ENCODE measurements at regions not wholly inside any gene's neighbourhood (a gene's known extent, or its start where the extent isn't known, plus 50 kb on each side); places are given as distances from the start of the nearest gene placed in this dataset.

DNA sequence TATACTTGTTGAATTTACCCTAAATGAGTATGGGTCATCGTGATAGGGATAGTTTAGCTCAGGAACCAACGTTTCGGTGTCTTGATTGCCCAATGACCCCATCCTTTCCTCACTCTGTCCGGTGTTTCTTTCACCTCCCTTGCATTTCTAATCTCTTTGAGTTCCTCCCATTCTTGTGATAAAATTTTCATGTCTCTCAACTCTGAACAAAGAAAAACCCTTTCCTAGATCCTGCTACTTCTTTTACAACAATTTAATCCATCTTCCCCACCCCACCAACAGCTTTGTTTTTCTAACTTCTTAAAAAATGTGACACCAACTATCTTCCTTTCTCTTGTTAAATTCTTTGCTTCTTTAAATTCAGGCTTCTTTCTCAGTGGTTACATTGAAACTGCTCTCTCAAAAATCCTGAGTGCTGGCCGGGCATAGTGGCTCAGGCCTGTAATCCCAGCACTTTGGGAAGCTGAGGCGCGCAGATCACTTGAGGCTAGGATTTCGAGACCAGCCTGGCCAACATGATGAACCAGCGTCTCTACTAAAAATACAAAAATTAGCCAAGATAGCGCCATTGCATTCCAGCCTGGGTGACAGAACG, 130.3 kb upstream of the MINDY3 start:
- TF ChIP-seq, protein P1, sequence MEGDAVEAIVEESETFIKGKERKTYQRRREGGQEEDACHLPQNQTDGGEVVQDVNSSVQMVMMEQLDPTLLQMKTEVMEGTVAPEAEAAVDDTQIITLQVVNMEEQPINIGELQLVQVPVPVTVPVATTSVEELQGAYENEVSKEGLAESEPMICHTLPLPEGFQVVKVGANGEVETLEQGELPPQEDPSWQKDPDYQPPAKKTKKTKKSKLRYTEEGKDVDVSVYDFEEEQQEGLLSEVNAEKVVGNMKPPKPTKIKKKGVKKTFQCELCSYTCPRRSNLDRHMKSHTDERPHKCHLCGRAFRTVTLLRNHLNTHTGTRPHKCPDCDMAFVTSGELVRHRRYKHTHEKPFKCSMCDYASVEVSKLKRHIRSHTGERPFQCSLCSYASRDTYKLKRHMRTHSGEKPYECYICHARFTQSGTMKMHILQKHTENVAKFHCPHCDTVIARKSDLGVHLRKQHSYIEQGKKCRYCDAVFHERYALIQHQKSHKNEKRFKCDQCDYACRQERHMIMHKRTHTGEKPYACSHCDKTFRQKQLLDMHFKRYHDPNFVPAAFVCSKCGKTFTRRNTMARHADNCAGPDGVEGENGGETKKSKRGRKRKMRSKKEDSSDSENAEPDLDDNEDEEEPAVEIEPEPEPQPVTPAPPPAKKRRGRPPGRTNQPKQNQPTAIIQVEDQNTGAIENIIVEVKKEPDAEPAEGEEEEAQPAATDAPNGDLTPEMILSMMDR (IDR thresholded peaks at IDR 0.05; ENCODE audit: insufficient read depth, low read depth, low read length, missing control alignments), result no peak
- no peak overlapping the region for H3K4me3 ChIP-seq (ENCODE audit: low read depth, low read length)

DNA sequence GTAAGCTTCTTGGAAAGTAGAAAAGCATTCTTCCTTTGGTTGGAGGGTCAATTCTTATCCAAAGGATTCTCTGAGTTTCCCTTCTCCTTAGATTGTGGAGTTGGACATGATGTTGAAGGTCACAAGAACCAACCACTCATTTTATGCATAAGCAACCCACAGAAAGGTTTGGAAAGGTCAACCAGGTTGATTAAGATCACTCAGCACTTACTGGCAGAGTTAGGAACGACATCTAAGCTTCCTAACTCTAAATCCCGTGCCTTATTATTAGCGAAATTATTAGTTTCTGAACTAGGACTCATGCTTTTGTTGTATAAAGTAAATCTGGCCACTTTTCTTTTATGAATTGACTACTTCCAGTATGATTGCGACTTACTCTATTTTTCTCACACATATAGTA, 137.0 kb upstream of the MINDY3 start:
- H3K4me3 ChIP-seq (ENCODE audit: low read depth, low read length), result no peak overlapping the region
- no peak for DNase-seq (ENCODE audit: low read depth)
- TF ChIP-seq, protein P1 (IDR thresholded peaks at IDR 0.05; ENCODE audit: insufficient read depth, low read depth, low read length, missing control alignments), result no peak

More for the DNA sequence above, 130.3 kb upstream of the MINDY3 start:
- DNase-seq (ENCODE audit: low read depth), result no peak

DNA sequence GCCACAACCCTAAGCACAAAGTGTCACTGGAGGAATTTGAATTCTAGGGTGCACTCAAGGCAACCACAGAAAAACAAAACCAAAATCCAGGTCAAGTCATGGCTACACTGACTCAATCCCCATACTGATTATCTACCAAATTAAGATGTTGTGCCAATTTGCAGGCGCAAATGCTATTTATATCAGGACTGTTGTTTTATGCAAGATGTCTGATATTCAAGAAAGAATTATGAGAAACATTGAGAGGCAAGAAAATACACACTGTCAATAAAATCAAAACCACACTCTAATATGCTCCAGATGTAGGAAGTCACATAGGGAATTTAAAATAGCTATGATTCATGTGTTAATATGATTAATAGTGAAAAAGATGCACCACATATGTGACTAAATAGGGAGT, 141.3 kb upstream of the MINDY3 start:
- TF ChIP-seq, protein P1 (IDR thresholded peaks at IDR 0.05; ENCODE audit: insufficient read depth, low read depth, low read length, missing control alignments), result no peak
- no peak for DNase-seq (ENCODE audit: low read depth)
- no peak overlapping the region for H3K4me3 ChIP-seq (ENCODE audit: low read depth, low read length)

DNA sequence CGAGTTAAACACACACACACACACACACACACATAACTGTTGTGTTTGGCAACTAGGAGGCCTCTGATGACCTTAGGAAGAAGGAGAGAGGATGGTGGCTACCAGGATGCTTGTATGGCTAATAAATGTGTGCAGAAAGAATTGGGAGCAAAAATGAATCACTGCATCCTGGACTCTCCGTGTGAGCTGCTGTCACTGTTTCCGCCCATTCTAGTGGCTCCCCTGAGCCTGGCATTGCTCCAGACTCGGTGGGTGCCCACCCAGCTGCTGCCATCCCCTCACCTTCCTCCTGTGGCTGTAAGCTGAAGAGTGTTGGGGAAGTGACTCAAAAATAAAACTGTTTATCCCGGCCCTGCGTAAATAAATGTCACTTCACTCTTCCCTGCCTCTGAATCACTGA, 149.5 kb upstream of the MINDY3 start:
- TF ChIP-seq, protein P1 (IDR thresholded peaks at IDR 0.05; ENCODE audit: insufficient read depth, low read depth, low read length, missing control alignments), result no peak
- no peak overlapping the region for H3K4me3 ChIP-seq (ENCODE audit: low read depth, low read length)
- DNase-seq (ENCODE audit: low read depth), result no peak

DNA sequence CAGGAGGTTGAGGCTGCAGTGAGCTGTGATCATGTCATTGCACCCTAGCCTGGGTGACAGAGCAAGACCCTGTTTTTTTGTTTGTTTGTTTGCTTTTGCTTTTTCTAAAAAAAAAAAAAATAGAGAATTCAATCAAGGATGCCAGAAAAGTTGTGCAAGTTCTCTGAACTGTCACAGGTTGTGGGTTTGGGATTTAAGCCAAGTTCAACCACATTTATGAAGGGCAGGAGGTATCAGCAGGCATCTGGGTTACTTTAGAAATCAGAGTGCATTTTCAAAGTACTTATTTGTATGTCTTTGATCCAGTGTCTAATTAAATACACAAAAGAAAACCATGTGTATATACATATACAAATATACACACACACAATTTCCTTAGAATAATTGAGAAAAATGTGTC, 151.2 kb upstream of the MINDY3 start:
- H3K4me3 ChIP-seq (ENCODE audit: low read depth, low read length), result no peak overlapping the region
- TF ChIP-seq, protein P1 (IDR thresholded peaks at IDR 0.05; ENCODE audit: insufficient read depth, low read depth, low read length, missing control alignments), result no peak
- no peak for DNase-seq (ENCODE audit: low read depth)

DNA sequence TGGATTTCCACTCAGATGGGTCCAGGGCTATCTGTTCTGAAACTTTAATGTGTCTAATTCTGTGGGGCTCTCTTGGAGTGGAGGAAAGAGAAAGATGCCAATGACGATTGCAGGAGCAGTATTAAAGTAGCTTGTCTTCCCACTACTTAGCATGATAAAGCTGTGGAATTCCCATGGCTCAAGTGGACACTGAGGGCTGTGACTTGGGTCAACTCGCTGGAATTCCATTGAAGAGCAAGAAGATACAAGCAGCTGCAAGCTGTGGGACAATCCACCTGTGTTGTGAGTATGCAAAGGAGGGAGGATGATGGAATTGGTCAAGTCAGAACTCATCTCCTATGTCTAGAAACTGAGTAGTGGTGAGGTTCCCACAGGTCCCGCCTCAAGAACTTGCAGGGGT, 154.2 kb upstream of the MINDY3 start:
- TF ChIP-seq, protein P1 (IDR thresholded peaks at IDR 0.05; ENCODE audit: insufficient read depth, low read depth, low read length, missing control alignments), result no peak
- H3K4me3 ChIP-seq (ENCODE audit: low read depth, low read length), result no peak overlapping the region
- DNase-seq (ENCODE audit: low read depth), result no peak

DNA sequence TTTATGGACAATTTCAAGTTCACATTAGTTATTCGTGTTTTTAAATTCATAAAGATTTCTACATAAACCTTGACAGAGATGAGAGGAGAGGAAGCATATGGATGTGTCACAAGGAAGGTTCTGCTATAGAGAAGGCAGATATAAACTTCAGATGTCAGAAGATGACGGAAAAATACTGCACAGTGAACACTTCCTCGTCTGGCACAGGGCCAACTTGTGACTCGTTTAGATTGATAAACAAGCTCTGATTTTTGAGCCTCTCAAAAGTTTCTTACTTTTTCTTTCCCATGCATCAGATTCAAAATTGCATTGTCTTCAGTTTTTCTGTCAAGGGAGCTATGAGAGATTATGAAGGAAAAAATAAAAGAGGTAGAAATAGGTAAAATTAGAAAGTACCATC, 156.4 kb upstream of the MINDY3 start:
- TF ChIP-seq, protein P1 (IDR thresholded peaks at IDR 0.05; ENCODE audit: insufficient read depth, low read depth, low read length, missing control alignments), result no peak
- DNase-seq (ENCODE audit: low read depth), result no peak
- no peak overlapping the region for H3K4me3 ChIP-seq (ENCODE audit: low read depth, low read length)

Data from GM12865 (cell line).